AG09319 (cell line): ENCODE measurements at regions not wholly inside any gene's neighbourhood (a gene's known extent, or its start where the extent isn't known, plus 50 kb on each side); places are given as distances from the start of the nearest gene placed in this dataset.

Experiments used
- DNase-seq: peaks from one replicate; pipeline ENCODE4 v3.0.0-alpha.2; 2010; ENCODE audit warnings: low read depth; ENCODE audit errors: extremely low read depth
- CTCF ChIP-seq: IDR thresholded peaks from 2 replicates; pipeline ENCODE4 v1.5.1; 2011; ENCODE audit warnings: low read depth, mild to moderate bottlenecking, inconsistent platforms, low read length, moderate library complexity

- DNase-seq = no peak
- no peak for TF ChIP-seq CTCF
Observed at GRCh38 chr15:62841269-62841628, 201.3 kb upstream of the TPM1 start.

GRCh38 chr15:62841891-62842559, 200.5 kb upstream of the TPM1 start:
- no peak for DNase-seq

GRCh38 chr15:62843311-62843710, 199.2 kb upstream of the TPM1 start:
- DNase-seq = no peak
- TF ChIP-seq CTCF = no peak

More at GRCh38 chr15:62841891-62842559, 200.5 kb upstream of the TPM1 start:
- TF ChIP-seq CTCF = no peak

- TF ChIP-seq CTCF = no peak
- no peak for DNase-seq
Observed at GRCh38 chr15:62844564-62845240, 197.8 kb upstream of the TPM1 start.

- no peak for TF ChIP-seq CTCF
- DNase-seq = no peak
Observed at GRCh38 chr15:62845241-62846126, 197.1 kb upstream of the TPM1 start.

- no peak for DNase-seq
Observed at GRCh38 chr15:62846131-62846804, 196.3 kb upstream of the TPM1 start.

More at GRCh38 chr15:62846131-62846804, 196.3 kb upstream of the TPM1 start:
- no peak for TF ChIP-seq CTCF
